NCI-H187 treated with DMSO at 0.1 percent for 48 hours (cell line): ENCODE measurements at regions not wholly inside any gene's neighbourhood (a gene's known extent, or its start where the extent isn't known, plus 50 kb on each side); places are given as distances from the start of the nearest gene placed in this dataset.
"Not testable (repeated sequence)": the region's sequence is repeated elsewhere in the genome, so short reads cannot be mapped to it uniquely, and the experiment has no call there.

Source experiments
- DNase-seq: peaks from one replicate; lab custom pipeline; 2025; lab: John Stamatoyannopoulos, UW

DNA sequence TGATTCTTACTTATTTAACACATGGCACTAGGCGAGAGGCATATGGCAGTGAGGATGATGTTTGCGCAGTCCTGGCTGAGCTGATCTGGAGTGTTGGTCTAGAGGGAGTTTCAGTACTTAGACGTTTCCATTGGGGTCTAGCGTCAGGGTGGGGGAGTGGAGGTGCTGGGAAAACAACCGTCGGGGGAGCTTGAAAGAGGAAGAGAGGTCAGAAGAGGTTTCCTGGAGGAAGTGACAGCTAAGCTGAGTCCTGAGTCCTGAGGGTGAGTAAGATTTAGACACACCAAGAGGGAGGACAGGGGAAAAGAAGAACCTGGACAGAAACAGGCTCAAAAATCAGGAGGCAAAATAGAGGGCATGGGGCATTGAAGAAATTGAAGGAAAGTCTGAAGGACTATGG lies 81.4 kb downstream of the ALOX5AP start:
- DNase-seq: peak; percentile 43

DNA sequence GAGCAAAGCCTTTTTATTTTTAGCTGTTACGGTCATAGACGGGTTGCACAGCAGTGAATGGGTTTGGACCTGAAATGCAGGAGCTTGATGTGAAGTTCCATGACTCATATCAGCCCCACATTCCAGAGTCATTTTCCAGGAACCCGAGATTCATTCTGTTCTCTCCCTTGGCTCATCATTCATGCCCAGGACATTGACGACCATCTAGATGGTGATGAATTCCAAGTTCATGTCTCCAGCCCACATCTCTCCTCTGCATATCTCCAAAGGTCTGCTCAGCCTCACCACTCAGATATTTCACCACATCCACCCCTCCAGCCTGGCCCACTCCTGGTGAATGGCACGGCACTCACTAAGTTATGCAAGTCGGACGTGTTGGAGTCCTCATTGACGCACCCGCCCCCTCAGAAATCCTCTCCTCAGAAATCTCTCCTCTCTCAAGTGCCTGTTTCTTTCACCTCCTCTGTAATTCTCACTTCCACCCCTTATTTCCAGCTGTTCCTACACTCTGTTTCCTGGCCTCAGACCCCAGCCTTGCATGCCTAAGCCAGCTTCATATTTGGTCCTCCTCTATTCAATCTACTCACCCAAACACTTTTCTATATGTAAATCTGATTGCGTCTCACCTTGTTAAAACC lies 83.1 kb downstream of the ALOX5AP start:
- no peak for DNase-seq

DNA sequence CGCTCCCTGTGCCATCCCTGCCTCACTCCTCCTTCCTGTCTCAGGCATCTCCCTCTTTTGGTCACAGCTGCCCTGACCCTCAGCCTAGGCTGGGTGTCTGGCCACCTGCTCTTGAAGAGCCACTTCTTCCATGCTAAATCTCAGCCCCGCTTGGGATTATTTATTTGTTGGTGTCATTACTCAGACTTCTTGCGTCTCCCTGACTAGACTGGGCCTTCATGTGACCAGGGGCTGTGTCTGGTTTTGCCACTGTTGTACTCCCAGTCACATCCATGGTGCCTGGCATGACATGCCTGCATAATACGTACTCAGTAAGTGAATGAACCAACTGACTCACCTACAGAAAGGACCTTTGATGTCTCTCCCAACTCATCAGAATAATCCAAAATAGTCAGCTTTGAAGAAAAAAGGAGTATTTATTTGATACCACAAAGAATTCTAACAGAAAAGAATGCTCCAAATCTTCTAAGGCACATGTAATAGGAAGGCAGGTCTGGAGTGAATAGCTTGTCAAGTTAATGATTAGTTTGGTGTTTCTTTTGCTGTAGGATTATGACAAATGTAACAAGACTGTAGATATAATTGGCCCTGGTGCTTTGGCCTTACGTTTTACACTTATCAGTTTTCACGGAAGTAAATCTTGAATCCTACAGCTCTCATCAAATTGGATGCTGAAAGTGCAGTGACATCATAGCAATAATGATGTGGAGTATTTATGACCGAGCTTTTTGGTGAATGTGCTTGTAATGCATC lies 84.0 kb downstream of the ALOX5AP start:
- no peak for DNase-seq

DNA sequence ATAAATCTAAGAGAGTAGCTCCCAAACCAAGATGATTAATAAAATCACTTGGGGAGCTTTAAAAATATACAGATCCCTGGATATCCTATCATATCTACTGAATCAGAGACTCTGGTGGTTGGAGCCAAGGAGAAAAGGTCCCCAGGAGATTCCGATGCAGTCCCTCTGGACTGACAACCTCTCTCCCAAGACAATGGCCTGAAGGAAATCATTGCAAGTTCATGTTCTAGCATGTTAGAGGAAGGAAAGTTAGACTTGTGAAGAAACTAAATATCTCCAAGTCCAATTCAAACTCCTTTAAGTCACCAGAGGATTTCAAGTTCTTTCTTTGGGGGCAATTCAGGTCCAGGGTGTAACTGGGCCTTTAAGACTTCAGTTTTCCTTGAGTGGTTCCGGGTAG lies 84.7 kb upstream of the MEDAG start:
- DNase-seq: no peak

DNA sequence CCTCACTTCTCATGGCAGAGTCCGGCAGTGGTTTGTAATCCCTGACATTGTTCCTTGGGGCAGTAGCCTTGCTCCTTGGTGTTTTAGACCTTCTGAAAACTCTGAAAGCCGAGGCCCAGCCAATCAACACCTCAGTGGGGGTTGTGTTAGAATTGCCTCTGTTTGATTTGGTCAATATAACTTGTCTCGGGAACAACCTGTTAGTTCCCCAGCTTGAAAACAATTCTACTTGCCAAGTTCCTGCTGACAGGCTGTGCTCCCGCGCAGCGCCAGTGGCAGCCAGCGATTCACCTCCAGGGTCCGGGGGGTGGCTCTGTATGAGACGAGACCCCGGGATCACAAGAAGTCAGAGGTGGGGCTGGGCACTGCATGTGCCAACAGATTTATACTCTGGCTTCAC lies 81.4 kb upstream of the MEDAG start:
- DNase-seq: no peak

DNA sequence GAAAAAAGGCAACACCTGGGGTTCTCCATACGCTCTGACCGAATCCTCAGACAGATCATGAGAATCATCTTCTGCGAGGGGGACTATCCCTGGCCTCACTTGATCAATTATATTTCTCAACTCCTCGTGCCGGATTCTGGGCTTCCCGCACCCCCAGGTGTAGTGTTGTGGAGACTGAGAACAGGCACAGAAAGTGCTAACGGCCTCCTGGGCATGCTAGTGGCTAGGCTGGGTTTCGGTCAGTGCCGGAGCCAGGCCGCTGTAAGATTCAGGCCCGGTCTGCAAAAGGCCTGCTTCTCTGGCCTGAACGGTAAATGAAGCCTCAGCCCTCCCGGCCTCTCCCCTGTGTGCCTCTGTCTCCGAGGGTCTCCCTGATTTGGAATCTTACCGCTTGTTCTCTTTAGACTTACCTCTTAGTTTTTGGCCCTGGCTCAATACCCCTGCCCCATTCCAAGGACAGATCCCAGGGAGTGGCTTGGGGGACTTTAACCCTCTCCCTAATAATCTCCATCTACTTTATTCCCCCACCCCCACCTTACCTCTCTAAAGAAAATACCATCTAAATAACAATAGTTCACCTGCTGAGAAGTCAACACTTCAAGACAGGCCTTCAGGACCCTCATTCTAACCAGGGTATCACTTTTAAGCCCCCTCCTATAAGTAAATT lies 79.0 kb upstream of the MEDAG start:
- DNase-seq: no peak

DNA sequence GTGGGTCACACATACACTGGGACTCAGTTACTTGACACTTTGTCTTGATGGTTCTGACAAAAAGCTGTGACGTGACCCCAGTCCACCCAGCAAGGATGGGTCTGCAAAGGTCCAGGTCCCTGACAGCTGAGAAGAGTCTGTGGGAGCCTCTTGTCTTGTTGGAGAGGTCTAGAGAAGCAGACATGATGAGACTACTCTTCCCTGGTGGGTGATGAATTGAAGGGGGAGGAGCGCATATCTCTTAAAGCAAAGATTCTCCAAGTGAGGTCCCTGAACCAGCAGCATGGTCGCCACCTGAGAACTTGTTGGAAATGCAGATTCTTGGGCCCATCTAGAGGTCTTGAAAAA lies 78.5 kb upstream of the MEDAG start:
- no peak for DNase-seq

DNA sequence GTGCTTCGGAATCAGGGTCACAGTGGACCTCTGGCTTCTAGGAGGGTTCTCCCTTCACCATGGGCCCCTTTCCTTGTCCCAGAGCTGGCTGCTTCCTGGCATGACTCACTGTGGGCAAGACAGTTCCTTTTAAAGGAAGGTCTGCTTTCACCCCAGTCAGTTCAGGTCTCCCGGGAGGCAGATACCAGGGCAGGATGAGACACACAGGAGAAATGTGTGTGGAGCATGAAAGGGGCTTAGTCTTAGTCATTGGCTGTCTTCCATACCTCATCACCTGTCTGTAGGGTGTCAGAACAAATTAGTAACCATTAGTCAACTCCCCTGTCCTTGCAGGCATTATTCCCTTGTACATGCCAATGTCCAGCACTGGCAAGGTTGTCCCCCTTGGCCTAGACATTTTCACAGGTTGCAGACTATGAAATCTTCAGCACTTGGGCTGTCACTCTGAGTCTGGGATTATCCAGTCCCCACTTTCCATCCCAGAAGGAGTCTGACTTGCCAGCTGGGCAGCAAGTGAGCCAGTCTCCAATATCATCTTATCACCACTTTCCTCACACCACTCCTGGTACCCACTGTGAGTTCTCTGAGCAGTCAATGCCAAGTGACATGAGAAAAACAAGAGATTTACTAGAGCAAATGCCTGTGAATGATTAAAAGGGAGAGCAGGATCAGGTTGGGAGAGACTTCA lies 76.8 kb upstream of the MEDAG start:
- DNase-seq: no peak

DNA sequence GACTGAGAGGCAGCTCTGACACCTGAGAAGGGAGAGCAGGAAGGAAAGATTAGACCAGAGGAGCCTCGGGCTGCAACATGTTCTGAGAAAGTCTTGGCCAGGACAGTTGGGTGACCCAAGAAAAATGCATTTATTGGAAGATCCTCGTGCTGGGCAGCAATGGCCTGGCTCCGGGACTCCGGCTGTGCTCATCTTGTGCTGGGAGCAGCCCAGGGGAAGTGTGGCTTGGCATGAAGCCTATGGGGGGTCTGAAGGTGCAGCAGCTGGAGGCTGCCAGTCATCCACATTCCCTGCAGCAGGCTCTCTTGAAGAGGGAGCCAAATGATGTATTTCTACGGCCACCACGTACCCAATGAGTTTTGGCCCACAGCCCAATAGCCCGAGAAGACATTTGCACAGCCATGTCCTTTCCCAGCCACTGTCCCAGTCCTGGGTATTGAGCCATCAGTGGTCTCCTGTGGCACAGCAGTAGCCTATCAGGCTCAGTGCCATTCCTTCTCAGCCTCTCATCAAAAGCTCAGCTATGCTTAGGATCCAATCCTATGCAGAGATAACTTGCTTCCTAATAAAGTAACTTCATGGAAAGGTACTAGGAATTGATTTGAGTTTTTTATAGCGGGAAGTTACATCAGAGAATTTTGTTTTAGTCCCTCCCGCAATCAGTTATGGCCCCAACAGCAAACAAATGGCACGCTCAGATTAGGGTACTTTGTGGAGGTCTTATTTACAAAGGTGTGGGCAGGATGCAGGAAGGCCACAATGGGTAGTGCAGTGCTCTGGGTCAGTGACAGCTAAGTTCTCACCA lies 76.0 kb upstream of the MEDAG start:
- DNase-seq: no peak

DNA sequence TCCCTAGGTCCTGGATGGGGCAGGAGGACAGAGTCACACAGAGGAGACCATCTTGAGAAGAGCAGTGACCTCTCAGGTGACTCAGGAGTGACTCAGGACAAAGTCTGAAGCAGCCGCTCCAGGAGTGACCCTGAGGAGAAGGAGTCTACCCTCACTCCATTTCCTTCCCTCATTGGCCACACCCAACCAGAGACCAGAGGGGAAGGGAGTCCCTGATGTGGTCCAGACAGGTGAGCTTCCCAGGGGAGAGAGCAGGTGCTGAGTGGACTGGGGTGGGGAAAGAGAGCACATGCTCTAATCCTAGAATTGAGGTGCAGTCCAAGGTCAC lies 75.5 kb upstream of the MEDAG start:
- DNase-seq: no peak

DNA sequence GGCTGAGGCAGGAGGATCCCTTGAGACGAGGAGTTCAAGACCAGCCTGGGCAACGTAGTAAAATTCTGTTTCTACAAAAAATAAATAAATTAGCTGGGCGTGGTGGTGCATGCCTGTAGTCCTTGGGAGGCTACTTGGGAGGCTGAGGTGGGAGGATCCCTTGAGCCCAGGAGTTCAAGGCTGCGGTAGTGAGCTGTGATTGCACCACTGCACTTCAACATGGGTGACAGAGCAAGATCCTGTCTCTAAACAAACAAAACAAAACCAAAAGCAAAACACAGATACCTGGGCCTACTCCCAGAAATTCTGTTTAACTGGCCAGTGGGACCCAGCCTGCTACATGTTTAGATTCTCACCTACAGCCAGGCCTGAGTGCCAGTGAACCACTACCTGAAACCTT lies 74.6 kb upstream of the MEDAG start:
- no peak for DNase-seq

DNA sequence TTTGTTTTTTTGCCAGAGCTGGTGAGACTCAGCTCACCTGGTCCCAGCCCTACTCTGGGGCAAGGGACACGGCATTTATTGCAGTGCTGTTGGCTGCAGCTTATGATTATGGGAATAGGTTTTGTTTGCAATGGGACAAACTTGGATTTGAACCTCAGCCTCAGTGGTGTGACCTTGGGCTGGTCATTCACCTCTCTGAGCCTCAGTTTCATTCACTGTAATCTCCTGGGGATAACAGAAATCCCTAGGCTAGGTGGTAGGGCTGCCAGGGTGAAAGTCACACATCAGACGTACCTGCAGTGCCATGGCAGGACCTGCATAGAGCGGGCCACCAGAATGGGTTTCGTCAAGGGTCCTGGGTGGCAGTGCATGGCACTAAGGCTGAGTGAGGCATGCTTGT lies 73.7 kb upstream of the MEDAG start:
- DNase-seq: no peak

DNA sequence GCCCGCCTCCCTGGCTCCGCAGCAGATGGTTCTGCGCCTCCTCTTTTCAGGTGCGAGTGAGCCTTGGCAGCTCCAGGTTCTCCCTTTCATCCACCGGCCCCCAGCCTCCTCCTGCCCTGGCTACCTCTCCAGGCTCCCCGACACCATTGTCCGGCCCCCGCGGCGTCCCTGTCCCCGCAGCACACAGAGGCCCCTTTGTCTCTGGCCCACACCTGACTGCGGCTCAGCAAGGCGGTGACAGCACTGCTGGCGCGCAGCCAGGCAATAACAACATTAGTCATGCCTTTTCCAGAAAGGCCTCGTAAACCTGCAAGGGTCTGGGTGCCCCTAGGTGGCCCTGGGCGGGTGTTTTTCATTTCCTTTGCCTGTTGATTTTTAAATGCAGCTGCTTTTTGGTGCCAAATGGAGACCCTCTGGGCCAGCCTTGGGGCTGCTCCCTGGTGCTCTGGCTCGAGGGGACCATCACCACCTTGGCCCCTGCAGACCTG lies 73.2 kb upstream of the MEDAG start:
- peak; percentile 24 for DNase-seq

DNA sequence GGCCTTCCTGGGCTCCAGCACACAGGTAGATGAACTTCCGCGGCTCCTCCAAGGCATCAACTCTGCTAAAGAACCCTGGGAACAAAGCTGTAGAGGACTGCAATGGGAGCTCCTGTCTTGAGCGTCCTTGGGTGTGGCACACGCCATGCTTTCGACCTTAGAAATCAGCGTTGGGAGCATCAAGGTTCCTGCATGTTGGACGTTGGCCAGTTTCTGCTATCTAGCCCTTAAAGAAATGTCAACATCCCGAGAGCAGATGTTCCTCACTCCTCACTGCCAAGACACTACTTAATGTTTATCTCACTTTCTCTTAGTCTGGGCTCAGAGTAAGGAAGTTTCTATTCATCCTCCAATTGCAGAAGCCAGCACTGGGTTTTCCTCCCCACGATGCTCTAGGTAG lies 70.6 kb upstream of the MEDAG start:
- no peak for DNase-seq

DNA sequence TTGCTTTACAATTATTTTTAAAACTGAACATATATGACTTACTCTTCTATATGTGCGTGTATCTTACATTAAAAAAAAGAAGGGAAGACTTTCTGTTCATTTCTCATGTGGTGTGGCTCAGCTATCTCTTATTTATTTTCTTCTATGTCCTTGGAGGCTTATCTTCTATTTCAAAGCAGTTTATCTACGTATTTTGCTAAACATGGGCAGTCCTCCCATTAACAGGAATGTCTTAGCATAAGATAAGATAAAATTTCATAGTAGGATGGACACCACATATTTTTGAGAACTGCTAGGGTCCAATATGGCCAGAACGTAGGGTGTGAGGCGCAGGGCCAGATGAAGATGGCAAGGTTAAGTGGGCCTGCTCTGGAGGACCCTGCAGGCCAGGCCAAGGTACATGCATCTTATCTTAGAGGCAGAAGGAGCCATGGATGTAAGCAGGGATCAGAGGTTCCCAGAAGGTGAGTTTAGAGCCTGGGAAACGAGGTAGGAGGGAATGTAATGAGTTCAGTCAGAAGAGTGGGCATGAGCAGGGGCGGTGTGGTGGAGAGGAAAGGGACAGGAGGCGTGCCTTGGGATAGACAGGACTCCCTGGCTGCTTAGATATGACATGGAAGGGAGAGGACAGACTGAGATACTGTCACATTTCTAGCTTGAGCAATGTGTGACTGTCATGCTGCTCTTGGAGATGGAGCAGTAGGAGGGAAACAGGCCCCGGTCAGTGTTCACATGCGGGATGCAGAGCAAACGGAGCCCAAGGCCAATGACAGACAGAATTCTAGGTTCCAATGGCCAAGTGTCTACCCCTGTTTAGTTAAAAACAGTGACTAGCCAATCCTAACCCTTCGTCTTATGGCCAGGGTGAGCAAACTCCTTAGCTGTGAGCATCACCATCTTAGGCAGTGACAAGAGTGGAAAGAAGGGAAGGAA lies 68.6 kb upstream of the MEDAG start:
- DNase-seq: no peak

DNA sequence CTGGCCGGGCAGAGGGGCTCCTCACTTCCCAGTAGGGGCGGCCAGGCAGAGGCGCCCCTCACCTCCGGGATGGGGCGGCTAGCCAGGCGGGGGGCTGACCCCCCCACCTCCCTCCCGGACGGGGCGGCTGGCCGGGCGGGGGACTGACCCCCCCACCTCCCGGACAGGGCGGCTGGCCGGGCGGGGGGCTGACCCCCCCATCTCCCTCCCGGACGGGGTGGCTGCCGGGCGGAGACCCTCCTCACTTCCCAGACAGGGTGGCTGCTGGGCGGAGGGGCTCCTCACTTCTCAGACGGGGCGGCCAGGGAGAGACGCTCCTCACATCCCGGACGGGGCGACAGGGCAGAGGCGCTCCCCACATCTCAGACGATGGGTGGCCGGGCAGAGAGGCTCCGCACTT lies 66.4 kb upstream of the MEDAG start:
- not testable (repeated sequence) for DNase-seq

DNA sequence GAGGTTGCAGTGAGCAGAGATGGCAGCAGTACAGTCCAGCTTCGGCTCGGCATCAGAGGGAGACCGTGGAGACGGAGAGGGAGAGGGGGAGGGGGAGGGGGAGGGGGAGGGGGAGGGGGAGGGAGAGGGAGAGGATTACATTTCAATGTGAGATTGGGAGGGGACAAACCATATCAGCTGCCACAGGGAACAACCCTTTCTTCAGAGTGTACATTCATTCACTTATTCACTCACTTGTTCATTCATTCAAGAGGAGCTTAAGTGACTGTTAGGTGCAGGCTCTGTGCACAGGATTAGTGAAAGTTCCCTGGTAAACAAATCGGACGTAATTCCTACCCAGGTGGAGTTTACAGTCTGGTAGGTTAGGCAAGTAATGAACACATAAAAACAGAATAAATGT lies 65.6 kb upstream of the MEDAG start:
- DNase-seq: no peak

DNA sequence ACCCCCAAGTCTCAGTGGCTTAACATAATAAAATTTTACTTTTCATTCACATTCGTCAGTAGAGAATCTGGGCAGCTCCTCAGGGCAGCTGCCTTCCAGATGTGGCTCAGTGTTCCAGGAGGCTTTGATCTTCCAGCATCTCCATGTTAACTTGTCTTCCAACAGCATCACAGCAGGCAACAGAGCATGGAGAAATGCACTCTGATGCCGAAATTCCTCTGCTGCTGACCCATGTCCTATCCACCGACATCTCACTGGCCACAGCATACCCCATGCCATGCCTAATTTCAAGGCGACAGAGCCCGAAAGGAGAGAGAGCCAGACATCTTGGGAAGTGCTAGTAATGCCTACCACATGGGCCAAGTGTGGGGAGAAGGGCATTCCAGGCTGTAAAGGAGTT lies 64.9 kb upstream of the MEDAG start:
- DNase-seq: no peak

DNA sequence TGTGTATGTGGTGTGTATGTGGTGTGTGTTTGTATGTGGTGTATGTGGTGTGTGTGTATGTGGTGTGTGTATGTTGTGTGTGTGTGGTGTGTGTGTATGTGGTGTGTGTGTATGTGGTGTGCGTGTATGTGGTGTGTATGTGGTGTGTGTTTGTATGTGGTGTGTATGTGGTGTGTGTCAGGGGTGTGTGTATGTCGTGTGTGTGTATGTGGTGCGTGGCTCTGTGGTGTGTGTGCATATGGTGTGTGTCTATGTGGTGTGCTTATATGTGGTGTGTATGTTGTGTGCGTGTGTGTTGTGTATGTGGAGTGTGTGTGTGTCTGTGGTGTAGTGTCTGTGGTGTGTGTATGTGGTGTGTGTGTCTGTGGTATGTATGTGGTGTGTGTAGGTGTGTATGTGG lies 62.5 kb upstream of the MEDAG start:
- DNase-seq: no peak

DNA sequence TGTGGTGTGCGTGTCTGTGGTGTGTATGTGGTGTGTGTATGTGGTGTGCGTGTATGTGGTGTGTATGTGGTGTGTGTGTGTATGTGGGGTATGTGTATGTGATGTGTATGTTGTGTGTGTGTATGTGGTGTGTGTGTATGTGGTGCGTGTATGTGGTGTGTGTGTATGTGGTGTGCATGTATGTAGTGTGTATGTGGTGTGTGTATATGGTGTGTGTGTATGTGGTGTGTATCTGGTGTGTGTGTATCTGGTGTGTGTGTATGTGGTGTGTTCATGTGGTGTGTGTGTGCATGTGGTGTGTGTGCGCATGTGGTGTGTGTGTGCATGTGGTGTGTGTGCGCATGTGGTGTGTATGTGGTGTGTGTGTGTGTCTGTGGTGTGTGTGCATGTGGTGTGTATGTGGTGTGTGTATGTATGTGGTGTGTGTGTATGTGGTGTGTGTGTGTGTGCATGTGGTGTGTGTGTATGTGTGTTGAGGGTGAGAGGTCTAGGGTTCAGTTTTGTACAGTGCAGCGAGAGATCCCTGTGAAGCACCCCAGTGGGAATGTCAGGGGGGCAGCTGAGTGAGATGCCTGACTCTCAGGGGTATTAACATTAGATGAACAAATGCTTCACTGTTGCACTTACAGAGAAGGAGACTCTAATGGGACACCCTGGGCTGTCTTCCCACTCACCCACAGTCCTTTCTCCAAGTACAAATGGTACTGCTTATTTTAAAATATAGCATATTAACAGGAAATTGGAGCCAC lies 61.3 kb upstream of the MEDAG start:
- DNase-seq: no peak
